ENCODE measurements at regions not wholly inside any gene's neighbourhood (a gene's known extent, or its start where the extent isn't known, plus 50 kb on each side); places are given as distances from the start of the nearest gene placed in this dataset.
"Not testable (repeated sequence)": the region's sequence is repeated elsewhere in the genome, so short reads cannot be mapped to it uniquely, and the experiment has no call there.

- H3K4me2 ChIP-seq (ENCODE audit: low read length), result no peak overlapping the region
- no TSS peak for BruUV-seq (replicated peaks)
- H3K36me3 ChIP-seq (ENCODE audit: insufficient read depth, low read length), result no peaks in the 10 kb centered on the region
- H3K27ac ChIP-seq (ENCODE audit: low read depth, low read length, poor library complexity, severe bottlenecking), result no peak overlapping the region
- no peak overlapping the region for H2AFZ ChIP-seq (ENCODE audit: low read length)
- no peaks in the 10 kb centered on the region for H4K20me1 ChIP-seq (ENCODE audit: insufficient read depth, low read length)
- CTCF ChIA-PET (ENCODE audit: unreplicated experiment), result no interaction called here
- H3K79me2 ChIP-seq (ENCODE audit: insufficient read depth, low read depth, low read length), result no peaks in the 10 kb centered on the region
- POLR2A ChIA-PET, result no interaction called here
- no peaks in the 10 kb centered on the region for H3K9me3 ChIP-seq (ENCODE audit: low read length)
- intact Hi-C loops (cut with micrococcal nuclease; ENCODE audit: unreplicated experiment), result no loop called here
- no peaks in the 10 kb centered on the region for H3K4me1 ChIP-seq (ENCODE audit: insufficient read depth, low read length, poor library complexity, severe bottlenecking)
- TF ChIP-seq EZH2phosphoT487 (IDR thresholded peaks at IDR 0.05; ENCODE audit: borderline replicate concordance, low read depth, low read length) (no peak), CTCF (conservative IDR thresholded peaks at IDR 0.05; ENCODE audit: low read length) (no peak)
- H3K4me3 ChIP-seq (ENCODE audit: low read depth, low read length, poor library complexity, severe bottlenecking), result no peak overlapping the region
- no peak for DNase-seq (ENCODE audit: low spot score)
- no peaks in the 10 kb centered on the region for H3K9me2 ChIP-seq (ENCODE audit: insufficient read depth, low read length)
These were observed 238.8 kb downstream of the ACTR3 start for GRCh38 chr2:114128725-114129124.

- H3K9me3 ChIP-seq (ENCODE audit: low read length); CTCF ChIA-PET (ENCODE audit: unreplicated experiment); H2AFZ ChIP-seq (ENCODE audit: low read length); H3K36me3 ChIP-seq (ENCODE audit: insufficient read depth, low read length); BruUV-seq (replicated peaks); intact Hi-C loops (cut with micrococcal nuclease; ENCODE audit: unreplicated experiment); H4K20me1 ChIP-seq (ENCODE audit: insufficient read depth, low read length); H3K4me2 ChIP-seq (ENCODE audit: low read length); H3K9me2 ChIP-seq (ENCODE audit: insufficient read depth, low read length); H3K4me3 ChIP-seq (ENCODE audit: low read depth, low read length, poor library complexity, severe bottlenecking); POLR2A ChIA-PET; H3K4me1 ChIP-seq (ENCODE audit: insufficient read depth, low read length, poor library complexity, severe bottlenecking); DNase-seq (ENCODE audit: low spot score); H3K27ac ChIP-seq (ENCODE audit: low read depth, low read length, poor library complexity, severe bottlenecking); H3K79me2 ChIP-seq (ENCODE audit: insufficient read depth, low read depth, low read length): not testable (repeated sequence)
These were observed 242.2 kb downstream of the ACTR3 start for GRCh38 chr2:114132050-114132449.

DNA sequence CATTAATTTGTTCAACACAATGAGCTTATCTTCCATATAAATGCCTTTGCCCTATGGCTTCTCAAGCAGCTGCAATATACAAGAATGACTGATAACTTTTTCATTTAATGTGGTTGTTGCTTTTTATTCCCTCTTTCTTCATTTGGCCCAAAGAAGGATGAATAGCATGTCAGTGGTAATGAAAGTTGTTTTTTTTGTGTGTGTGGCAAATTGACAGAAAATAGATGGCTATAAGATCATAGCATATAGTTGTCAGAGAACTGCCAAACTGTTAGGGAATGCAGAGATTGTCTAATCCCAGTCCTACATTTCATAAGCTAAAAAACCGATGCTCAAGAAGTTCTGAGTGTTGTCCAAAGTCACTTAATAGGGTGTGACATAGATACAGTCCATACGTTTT lies 244.3 kb downstream of the ACTR3 start:
- Histone ChIP-seq H2AFZ (ENCODE audit: low read length) (no peak overlapping the region), H3K27ac (ENCODE audit: low read depth, low read length, poor library complexity, severe bottlenecking) (no peak overlapping the region), H3K9me3 (ENCODE audit: low read length) (no peaks in the 10 kb centered on the region), H3K36me3 (ENCODE audit: insufficient read depth, low read length) (no peaks in the 10 kb centered on the region), H4K20me1 (ENCODE audit: insufficient read depth, low read length) (no peaks in the 10 kb centered on the region), H3K9me2 (ENCODE audit: insufficient read depth, low read length) (no peaks in the 10 kb centered on the region), H3K79me2 (ENCODE audit: insufficient read depth, low read depth, low read length) (no peaks in the 10 kb centered on the region), H3K4me3 (ENCODE audit: low read depth, low read length, poor library complexity, severe bottlenecking) (no peak overlapping the region), H3K4me1 (ENCODE audit: insufficient read depth, low read length, poor library complexity, severe bottlenecking) (no peaks in the 10 kb centered on the region), H3K4me2 (ENCODE audit: low read length) (no peak overlapping the region)
- ChIA-PET POLR2A (interaction anchor here (0.8 to 1.0 kb wide), 2 partner anchors 11 to 49 kb away, joined by 3 read pairs; no protein-coding TSS in a partner anchor), CTCF (ENCODE audit: unreplicated experiment) (no interaction called here)
- no peak for DNase-seq (ENCODE audit: low spot score)
- BruUV-seq (replicated peaks), result no TSS peak
- TF ChIP-seq CTCF (conservative IDR thresholded peaks at IDR 0.05; ENCODE audit: low read length) (no peak), EZH2phosphoT487 (IDR thresholded peaks at IDR 0.05; ENCODE audit: borderline replicate concordance, low read depth, low read length) (no peak)
- intact Hi-C loops (cut with micrococcal nuclease; ENCODE audit: unreplicated experiment), result no loop called here

Data from OCI-LY7 (cell line).